HepG2 (cell line): ENCODE measurements at regions not wholly inside any gene's neighbourhood (a gene's known extent, or its start where the extent isn't known, plus 50 kb on each side); places are given as distances from the start of the nearest gene placed in this dataset.

Experiments used
- ATF2 ChIP-seq: sonication (generic); formaldehyde crosslinking; IDR thresholded peaks from 2 replicates; pipeline ENCODE4 v1.4.0; 2020; ENCODE audit warnings: missing genetic modification reagents
- CHD4 ChIP-seq: fragments of 200-600 bp; sonication (generic); IDR thresholded peaks from 2 replicates; pipeline ENCODE4 v1.7.0; 2017; ENCODE audit warnings: mild to moderate bottlenecking, low read length, borderline replicate concordance
- HNF4A ChIP-seq: sonication (generic); formaldehyde crosslinking; IDR thresholded peaks from 2 replicates; pipeline ENCODE4 v1.4.0; 2020; ENCODE audit warnings: missing genetic modification reagents
- HNRNPH1 ChIP-seq: fragments of 200-400 bp; formaldehyde crosslinking; optimal IDR thresholded peaks from 2 replicates; pipeline ENCODE3; 2017; ENCODE audit warnings: mild to moderate bottlenecking, low read depth, low read length
- HNRNPK ChIP-seq: fragments of 200-400 bp; formaldehyde crosslinking; IDR thresholded peaks from 2 replicates; pipeline ENCODE4 v1.6.1; 2018; ENCODE audit warnings: low read length, low read depth, moderate library complexity, mild to moderate bottlenecking; ENCODE audit not compliant: poor library complexity, severe bottlenecking
- IKZF4 ChIP-seq: sonication (generic); formaldehyde crosslinking; IDR thresholded peaks from 2 replicates; pipeline ENCODE4 v1.5.1; 2020; ENCODE audit warnings: borderline replicate concordance, mild to moderate bottlenecking, low read depth, missing genetic modification reagents; ENCODE audit errors: not compliant biosample characterization
- NONO ChIP-seq, 2 experiments: fragments of 450-650 bp in 1 of 2; sonication (generic) in 1 of 2; formaldehyde crosslinking in 1 of 2; IDR thresholded peaks in 1 of 2; conservative IDR thresholded peaks in 1 of 2; 2 replicates each; pipeline versions ENCODE4 v1.6.1 to v1.8.0; 2017 to 2022; ENCODE audit warnings: mild to moderate bottlenecking in 1 of 2, missing genetic modification reagents in 1 of 2, moderate library complexity in 1 of 2
- PAWR ChIP-seq: sonication (generic); formaldehyde crosslinking; IDR thresholded peaks from 2 replicates; pipeline ENCODE4 v1.4.0; 2020; ENCODE audit warnings: missing genetic modification reagents, mild to moderate bottlenecking, borderline replicate concordance
- RBFOX2 ChIP-seq: fragments of 200-400 bp; formaldehyde crosslinking; IDR thresholded peaks from 2 replicates; pipeline ENCODE4 v1.6.1; 2017; ENCODE audit warnings: low read depth, mild to moderate bottlenecking, low read length
- RFXANK ChIP-seq: IDR thresholded peaks from 2 replicates; pipeline ENCODE4 v1.6.1; 2016
- SCMH1 ChIP-seq: sonication (generic); formaldehyde crosslinking; IDR thresholded peaks from 2 replicates; pipeline ENCODE4 v1.9.0; 2021; ENCODE audit warnings: missing genetic modification reagents, mild to moderate bottlenecking, borderline replicate concordance
- SKIL ChIP-seq: sonication (generic); formaldehyde crosslinking; IDR thresholded peaks from 2 replicates; pipeline ENCODE4 v1.8.0; 2022; ENCODE audit warnings: missing genetic modification reagents, mild to moderate bottlenecking, moderate library complexity, borderline replicate concordance
- ZNF234 ChIP-seq: sonication (generic); formaldehyde crosslinking; conservative IDR thresholded peaks from 2 replicates; pipeline ENCODE4 v1.5.1; 2020; ENCODE audit warnings: mild to moderate bottlenecking, missing genetic modification reagents
- ZNF263 ChIP-seq: sonication (generic); formaldehyde crosslinking; IDR thresholded peaks from 2 replicates; pipeline ENCODE4 v1.4.0; 2020; ENCODE audit warnings: missing genetic modification reagents
- ZNF646 ChIP-seq: sonication (generic); formaldehyde crosslinking; IDR thresholded peaks from 2 replicates; pipeline ENCODE4 v1.9.0; 2021; ENCODE audit warnings: mild to moderate bottlenecking, missing genetic modification reagents
- ZNF883 ChIP-seq: sonication (generic); formaldehyde crosslinking; IDR thresholded peaks from 2 replicates; pipeline ENCODE4 v1.5.1; 2020; ENCODE audit warnings: mild to moderate bottlenecking, missing genetic modification reagents; ENCODE audit errors: not compliant biosample characterization

- TF ChIP-seq ZNF646 (CRISPR knock-in tag) = no peak
- no peak for TF ChIP-seq CHD4
- no peak for TF ChIP-seq HNRNPK
- TF ChIP-seq IKZF4 = no peak
- TF ChIP-seq ZNF883 (CRISPR knock-in tag) = no peak
- no peak for TF ChIP-seq PAWR
- no peak for TF ChIP-seq HNF4A
- TF ChIP-seq ZNF234 (CRISPR knock-in tag) = no peak
- TF ChIP-seq RBFOX2 = no peak
- TF ChIP-seq SCMH1 (CRISPR knock-in tag) = no peak
- no peak for TF ChIP-seq SKIL (CRISPR knock-in tag)
- TF ChIP-seq HNRNPH1 = no peak
- TF ChIP-seq ATF2 (CRISPR knock-in tag) = no peak
- no peak for TF ChIP-seq ZNF263 (CRISPR knock-in tag)
- TF ChIP-seq NONO (IDR thresholded peaks at IDR 0.05) = no peak
- no peak for TF ChIP-seq NONO (CRISPR knock-in tag; conservative IDR thresholded peaks at IDR 0.05)
- no peak for TF ChIP-seq RFXANK (CRISPR knock-in tag)
Measured at GRCh38 chr9:12394105-12394504, 299.1 kb upstream of the TYRP1 start (continued).
